GM19468 (cell line): ENCODE measurements at regions not wholly inside any gene's neighbourhood (a gene's known extent, or its start where the extent isn't known, plus 50 kb on each side); places are given as distances from the start of the nearest gene placed in this dataset.
"Not testable (repeated sequence)": the region's sequence is repeated elsewhere in the genome, so short reads cannot be mapped to it uniquely, and the experiment has no call there.

ENCODE experiments used
- ATAC-seq: cut with Tn5 transposase; IDR thresholded peaks from one replicate; pipeline ENCODE4 v1.9.1; 2021; ENCODE audit warnings: mild to moderate bottlenecking, moderate library complexity, moderate number of reproducible peaks; ENCODE audit not compliant: unreplicated experiment; ENCODE audit errors: extremely low read depth

- no peak for ATAC-seq
Observed at GRCh38 chr5:110812639-110813038, 73.8 kb downstream of the SLC25A46 start.

GRCh38 chr5:110815916-110816605, 77.3 kb downstream of the SLC25A46 start:
- ATAC-seq: no peak

GRCh38 chr5:110817459-110817858, 78.7 kb downstream of the SLC25A46 start:
- no peak for ATAC-seq

- no peak for ATAC-seq
Observed at GRCh38 chr5:110823571-110823970, 84.8 kb downstream of the SLC25A46 start.

- no peak for ATAC-seq
Observed at GRCh38 chr5:110824936-110825441, 86.2 kb downstream of the SLC25A46 start.

GRCh38 chr5:110832683-110833082, 93.9 kb downstream of the SLC25A46 start:
- no peak for ATAC-seq

- ATAC-seq: peak; percentile 46
Observed at GRCh38 chr5:110834933-110835332, 96.1 kb downstream of the SLC25A46 start.

- no peak for ATAC-seq
Observed at GRCh38 chr5:110836851-110837250, 98.0 kb downstream of the SLC25A46 start.

GRCh38 chr5:110838357-110838756, 99.5 kb downstream of the SLC25A46 start:
- not testable (repeated sequence) for ATAC-seq

GRCh38 chr5:110838961-110839360, 100.2 kb downstream of the SLC25A46 start:
- ATAC-seq: no peak

GRCh38 chr5:110840347-110840960, 101.6 kb downstream of the SLC25A46 start:
- no peak for ATAC-seq

GRCh38 chr5:110841137-110841536, 102.3 kb downstream of the SLC25A46 start:
- no peak for ATAC-seq

GRCh38 chr5:110842948-110843347, 104.1 kb downstream of the SLC25A46 start:
- ATAC-seq: no peak

GRCh38 chr5:110844251-110844650, 105.4 kb downstream of the SLC25A46 start:
- ATAC-seq: no peak

GRCh38 chr5:110846398-110847001, 107.7 kb downstream of the SLC25A46 start:
- ATAC-seq: no peak

GRCh38 chr5:110851357-110851756, 112.5 kb downstream of the SLC25A46 start:
- no peak for ATAC-seq

GRCh38 chr5:110852053-110852452, 113.2 kb downstream of the SLC25A46 start:
- no peak for ATAC-seq

GRCh38 chr5:110852541-110852940, 113.7 kb downstream of the SLC25A46 start:
- ATAC-seq: no peak

- no peak for ATAC-seq
Observed at GRCh38 chr5:110853267-110853666, 114.5 kb downstream of the SLC25A46 start.

GRCh38 chr5:110854200-110854599, 115.4 kb downstream of the SLC25A46 start:
- no peak for ATAC-seq

GRCh38 chr5:110855961-110856360, 117.2 kb downstream of the SLC25A46 start:
- no peak for ATAC-seq
